ENCODE measurements at regions not wholly inside any gene's neighbourhood (a gene's known extent, or its start where the extent isn't known, plus 50 kb on each side); places are given as distances from the start of the nearest gene placed in this dataset.

- ATAC-seq (no peak), DNase-seq (no peak)
- 40% methylated on average over 2 of the region's 2 CpGs for WGBS (ENCODE audit: insufficient coverage, low coverage, low lambda C conversion rate, missing lambda C conversion rate)
- intact Hi-C loops (cut with DNase I), result no loop called here
- Histone ChIP-seq H3K9me3 (no peaks in the 10 kb centered on the region), H3K4me1 (no peaks in the 10 kb centered on the region), H3K36me3 (no peaks in the 10 kb centered on the region), H3K27ac (no peak overlapping the region), H3K4me3 (no peak overlapping the region), H3K27me3 (no peaks in the 10 kb centered on the region)
- TF ChIP-seq, protein P1, sequence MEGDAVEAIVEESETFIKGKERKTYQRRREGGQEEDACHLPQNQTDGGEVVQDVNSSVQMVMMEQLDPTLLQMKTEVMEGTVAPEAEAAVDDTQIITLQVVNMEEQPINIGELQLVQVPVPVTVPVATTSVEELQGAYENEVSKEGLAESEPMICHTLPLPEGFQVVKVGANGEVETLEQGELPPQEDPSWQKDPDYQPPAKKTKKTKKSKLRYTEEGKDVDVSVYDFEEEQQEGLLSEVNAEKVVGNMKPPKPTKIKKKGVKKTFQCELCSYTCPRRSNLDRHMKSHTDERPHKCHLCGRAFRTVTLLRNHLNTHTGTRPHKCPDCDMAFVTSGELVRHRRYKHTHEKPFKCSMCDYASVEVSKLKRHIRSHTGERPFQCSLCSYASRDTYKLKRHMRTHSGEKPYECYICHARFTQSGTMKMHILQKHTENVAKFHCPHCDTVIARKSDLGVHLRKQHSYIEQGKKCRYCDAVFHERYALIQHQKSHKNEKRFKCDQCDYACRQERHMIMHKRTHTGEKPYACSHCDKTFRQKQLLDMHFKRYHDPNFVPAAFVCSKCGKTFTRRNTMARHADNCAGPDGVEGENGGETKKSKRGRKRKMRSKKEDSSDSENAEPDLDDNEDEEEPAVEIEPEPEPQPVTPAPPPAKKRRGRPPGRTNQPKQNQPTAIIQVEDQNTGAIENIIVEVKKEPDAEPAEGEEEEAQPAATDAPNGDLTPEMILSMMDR (IDR thresholded peaks at IDR 0.05), result no peak
- no peak for TF ChIP-seq POLR2A (IDR thresholded peaks at IDR 0.05)
Observed at GRCh38 chr11:23944923-23945322, 551.9 kb upstream of the LUZP2 start.

DNA sequence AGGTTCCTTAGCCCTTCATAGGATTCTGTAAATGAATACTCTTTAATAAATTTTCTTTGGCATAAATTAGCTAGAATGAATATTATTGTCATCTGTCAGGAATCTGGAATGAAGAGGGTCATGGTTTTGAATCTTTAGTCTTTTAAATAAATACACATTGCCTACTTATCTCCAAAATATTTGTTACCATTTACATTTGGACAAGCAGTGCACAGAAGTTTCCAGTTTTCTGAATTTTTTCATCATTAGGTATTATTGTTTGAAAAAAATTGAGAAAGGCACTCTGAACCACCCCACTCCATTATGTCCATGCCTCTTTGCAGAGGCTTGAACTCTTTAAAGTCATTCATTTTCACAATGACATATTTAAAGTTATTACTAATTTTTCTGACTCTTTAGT lies 549.0 kb upstream of the LUZP2 start:
- intact Hi-C loops (cut with DNase I), result no loop called here
- ATAC-seq, result no peak

GRCh38 chr11:23948851-23949250 lies 548.0 kb upstream of the LUZP2 start:
- no peaks in the 10 kb centered on the region for H3K36me3 ChIP-seq
- no peaks in the 10 kb centered on the region for H3K4me1 ChIP-seq
- no peak overlapping the region for H3K27ac ChIP-seq
- no peaks in the 10 kb centered on the region for H3K9me3 ChIP-seq
- TF ChIP-seq, protein P1 (IDR thresholded peaks at IDR 0.05), result no peak
- TF ChIP-seq POLR2A (IDR thresholded peaks at IDR 0.05), result no peak
- ATAC-seq (no peak), DNase-seq (no peak)
- H3K27me3 ChIP-seq, result no peaks in the 10 kb centered on the region
- no peak overlapping the region for H3K4me3 ChIP-seq
- intact Hi-C loops (cut with DNase I), result no loop called here
- WGBS (ENCODE audit: insufficient coverage, low coverage, low lambda C conversion rate, missing lambda C conversion rate), result 18% methylated on average over 2 of the region's 2 CpGs

More for the DNA sequence above, 549.0 kb upstream of the LUZP2 start:
- TF ChIP-seq, protein P1 (IDR thresholded peaks at IDR 0.05), result no peak
- no peak for TF ChIP-seq POLR2A (IDR thresholded peaks at IDR 0.05)
- no peak for DNase-seq
- Histone ChIP-seq H3K27me3 (no peaks in the 10 kb centered on the region), H3K36me3 (no peaks in the 10 kb centered on the region), H3K4me3 (no peak overlapping the region), H3K9me3 (no peaks in the 10 kb centered on the region), H3K4me1 (no peaks in the 10 kb centered on the region), H3K27ac (no peak overlapping the region)

GRCh38 chr11:23953951-23954710 lies 542.7 kb upstream of the LUZP2 start:
- ATAC-seq (no peak), DNase-seq (no peak)
- Histone ChIP-seq H3K36me3 (no peaks in the 10 kb centered on the region), H3K4me3 (no peak overlapping the region), H3K4me1 (no peaks in the 10 kb centered on the region), H3K9me3 (no peaks in the 10 kb centered on the region), H3K27ac (no peak overlapping the region), H3K27me3 (no peaks in the 10 kb centered on the region)
- TF ChIP-seq, protein P1 (IDR thresholded peaks at IDR 0.05), result no peak
- no peak for TF ChIP-seq POLR2A (IDR thresholded peaks at IDR 0.05)
- WGBS (ENCODE audit: insufficient coverage, low coverage, low lambda C conversion rate, missing lambda C conversion rate), result 57% methylated on average over 2 of the region's 2 CpGs
- intact Hi-C loops (cut with DNase I), result no loop called here
